GM13976 (cell line): ENCODE measurements at regions not wholly inside any gene's neighbourhood (a gene's known extent, or its start where the extent isn't known, plus 50 kb on each side); places are given as distances from the start of the nearest gene placed in this dataset.

Experiments
- DNase-seq: peaks from one replicate; pipeline ENCODE4 v3.0.0; 2012; ENCODE audit warnings: low spot score
- CTCF ChIP-seq: IDR thresholded peaks from 2 replicates; pipeline ENCODE4 v1.5.1; 2012; ENCODE audit warnings: borderline replicate concordance, mild to moderate bottlenecking; ENCODE audit not compliant: insufficient read depth; ENCODE audit errors: extremely low read depth, missing control alignments, control extremely low read depth
- in situ Hi-C: fragments of 300-500 bp; cut with MboI; formaldehyde crosslinking; loops from one replicate; pipeline ENCODE4 v1.12.0; 2022; ENCODE audit warnings: low sequenced_read_pairs, mixed read lengths, inconsistent platforms; ENCODE audit not compliant: unreplicated experiment

DNA sequence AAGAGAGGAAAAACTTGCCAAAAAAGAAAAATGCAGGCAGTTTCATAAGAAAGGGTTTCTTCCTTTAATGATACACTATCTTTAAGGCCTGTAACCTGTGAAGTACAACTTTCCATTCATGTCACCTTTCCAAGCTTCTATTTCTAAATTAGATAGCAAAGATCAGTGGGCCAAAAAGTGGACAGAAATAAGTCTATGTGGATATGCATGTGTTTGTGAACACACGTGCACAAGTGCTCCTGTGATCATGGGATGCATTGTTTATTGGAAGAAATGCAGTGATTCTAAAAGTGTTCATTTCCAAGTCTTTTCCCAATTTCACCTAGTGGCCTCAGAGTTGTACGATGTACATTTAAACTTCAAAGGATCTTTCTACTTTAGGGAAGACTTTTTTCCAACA, 230.0 kb upstream of the BLID start:
- no peak for DNase-seq
- TF ChIP-seq CTCF, result no peak
- in situ Hi-C loops, result no loop called here

DNA sequence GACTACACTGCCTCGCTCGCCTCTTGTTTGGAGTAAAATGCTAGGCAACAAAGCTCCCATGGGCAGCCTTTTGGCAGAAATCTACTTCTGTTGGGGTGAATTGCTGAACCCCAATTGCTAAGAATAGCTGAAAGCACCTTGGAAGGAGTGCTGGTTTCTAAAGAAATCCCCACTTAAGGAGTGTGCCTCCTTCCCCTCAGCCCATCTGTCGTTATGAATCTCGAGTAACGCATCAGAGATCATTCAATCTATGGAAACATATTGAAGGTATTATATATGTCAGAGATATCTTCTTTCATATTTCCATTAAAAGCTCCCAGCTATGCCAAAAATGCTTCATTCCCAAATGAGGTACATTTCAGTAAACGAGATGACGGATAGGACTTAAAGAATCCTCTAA, 229.6 kb upstream of the BLID start:
- no peak for DNase-seq
- no peak for TF ChIP-seq CTCF
- in situ Hi-C loops, result no loop called here

DNA sequence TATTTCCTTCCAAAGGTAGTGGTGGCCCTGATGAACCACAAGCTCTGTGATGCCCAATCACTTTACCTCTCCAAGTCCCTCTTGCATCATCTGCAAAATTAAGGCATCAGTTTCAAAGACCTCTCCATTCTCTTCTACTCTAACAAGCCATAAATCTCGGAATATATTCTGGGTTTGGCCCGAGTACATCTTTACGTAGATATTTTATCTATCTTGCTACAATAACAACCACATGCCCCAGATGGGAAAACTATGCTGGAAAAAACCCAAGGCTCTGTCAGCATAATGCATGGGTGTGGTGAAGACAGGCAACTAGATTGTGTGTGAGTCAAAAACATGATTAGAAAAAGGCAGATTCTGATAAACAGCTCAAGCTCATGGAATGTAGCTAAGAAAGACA, 228.2 kb upstream of the BLID start:
- TF ChIP-seq CTCF, result no peak
- in situ Hi-C loops, result no loop called here
- DNase-seq, result no peak

DNA sequence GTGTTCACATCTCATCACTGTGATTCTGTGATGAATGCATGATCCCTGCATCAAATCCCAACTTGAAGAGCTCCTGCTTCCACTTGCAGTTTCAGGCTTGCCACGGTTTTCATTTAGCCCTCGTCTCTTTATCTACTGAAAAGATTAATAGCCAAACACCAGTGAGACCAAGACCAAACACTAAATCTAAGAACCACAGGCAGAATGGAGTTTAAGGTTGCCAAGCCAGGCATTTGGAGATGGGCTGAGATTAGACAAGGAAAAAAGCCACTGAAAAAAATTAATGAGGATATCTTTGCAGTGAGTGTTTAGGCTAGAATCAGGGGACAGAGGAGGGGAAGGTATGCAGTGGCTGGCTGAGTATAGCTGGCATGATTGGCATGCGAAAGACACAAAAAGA, 227.2 kb upstream of the BLID start:
- DNase-seq, result no peak
- in situ Hi-C loops, result no loop called here
- TF ChIP-seq CTCF, result no peak

- no peak for TF ChIP-seq CTCF
- in situ Hi-C loops, result no loop called here
- no peak for DNase-seq
Measured at GRCh38 chr11:122342089-122342744, 226.2 kb upstream of the BLID start.

- in situ Hi-C loops, result no loop called here
- no peak for TF ChIP-seq CTCF
- no peak for DNase-seq
Measured at GRCh38 chr11:122341477-122341876, 225.5 kb upstream of the BLID start.
